ENCODE measurements at regions not wholly inside any gene's neighbourhood (a gene's known extent, or its start where the extent isn't known, plus 50 kb on each side); places are given as distances from the start of the nearest gene placed in this dataset.

DNA sequence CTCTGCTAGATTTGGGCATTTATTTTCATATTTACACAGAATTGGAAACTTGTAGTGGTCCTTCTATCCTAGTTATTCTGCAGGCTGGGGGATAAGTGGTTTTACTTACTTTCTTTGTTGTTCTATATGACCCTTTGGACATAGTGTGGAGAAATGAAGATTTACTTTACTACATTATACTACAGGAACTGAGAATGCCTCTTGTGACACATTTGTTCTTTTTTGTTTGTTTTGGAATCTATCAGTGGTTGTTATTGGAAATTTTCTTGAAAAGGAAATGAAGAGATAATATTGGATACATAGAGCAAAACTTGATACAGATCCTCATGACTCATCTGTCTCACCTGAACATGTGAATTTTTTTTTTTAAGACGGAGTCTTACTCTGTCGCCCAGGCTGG, 146.1 kb upstream of the DPYD start:
- DNase-seq (ENCODE audit: low read depth), result no peak

DNA sequence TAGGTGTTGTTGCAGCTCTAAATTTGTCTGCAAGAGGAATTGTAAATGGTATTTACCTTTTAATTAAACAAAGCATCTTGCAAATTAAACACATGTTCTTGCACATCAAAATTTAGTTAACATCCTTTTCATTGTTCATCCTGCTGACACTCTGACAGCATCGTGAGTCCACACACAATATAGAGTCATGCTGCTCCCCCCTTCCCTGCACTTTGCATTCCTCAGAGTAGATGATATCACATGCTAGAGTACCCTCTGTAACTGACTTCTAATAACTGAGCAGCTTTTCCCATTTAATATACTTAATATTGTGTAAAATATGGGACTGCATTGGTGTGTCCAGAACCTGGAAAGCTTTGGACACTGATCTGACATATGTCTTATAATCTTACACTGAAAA, 138.8 kb upstream of the DPYD start:
- DNase-seq (ENCODE audit: low read depth), result no peak

DNA sequence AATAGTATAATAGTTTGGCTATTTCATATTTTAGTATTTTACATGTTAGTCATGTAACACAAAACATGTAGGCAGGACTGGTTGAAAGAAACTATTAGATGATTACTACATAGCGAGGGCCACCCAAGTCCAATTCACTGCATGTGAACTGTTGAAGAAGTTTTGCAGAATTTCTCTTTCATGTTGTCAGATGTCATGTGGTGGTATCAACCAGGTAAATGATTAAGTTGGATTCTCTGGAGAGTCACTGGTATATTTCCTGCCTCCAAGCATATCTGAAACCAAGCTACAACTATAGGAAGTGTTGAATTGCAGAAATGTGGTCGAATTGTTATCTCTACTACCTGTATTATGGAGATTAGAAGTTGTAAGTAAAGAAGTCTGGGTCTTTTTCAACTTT, 137.8 kb upstream of the DPYD start:
- DNase-seq (ENCODE audit: low read depth), result no peak

DNA sequence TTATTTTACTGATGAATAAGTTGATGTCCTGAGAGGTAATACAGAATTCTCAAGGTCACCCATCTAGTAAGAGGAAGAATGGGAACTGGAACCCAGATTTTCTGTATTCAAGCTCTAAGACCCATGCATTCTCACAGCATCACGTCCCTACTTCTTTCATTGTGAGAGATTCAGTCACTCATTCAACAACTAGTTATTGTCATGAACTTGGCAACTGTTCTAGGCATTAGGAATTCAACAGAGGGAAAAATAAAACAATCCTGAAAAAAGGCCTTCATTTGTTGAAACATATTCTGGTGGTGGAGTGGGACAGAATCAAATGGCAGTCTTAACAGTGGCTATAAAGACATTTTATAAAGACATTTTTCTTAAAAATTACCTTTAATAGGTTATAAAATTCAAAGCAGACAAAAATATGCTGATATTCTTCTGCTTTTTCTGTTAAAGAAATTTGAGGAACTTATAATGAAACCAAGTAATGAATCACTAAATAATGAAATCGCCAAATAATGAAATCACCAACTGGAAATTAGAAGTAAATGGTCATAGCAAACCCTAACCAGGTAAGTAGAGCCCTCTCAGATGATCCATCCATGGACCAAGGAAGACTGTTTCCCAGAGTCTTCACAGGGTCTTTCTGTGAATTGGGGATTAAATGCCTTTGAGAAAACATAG, 136.5 kb upstream of the DPYD start:
- no peak for DNase-seq (ENCODE audit: low read depth)

DNA sequence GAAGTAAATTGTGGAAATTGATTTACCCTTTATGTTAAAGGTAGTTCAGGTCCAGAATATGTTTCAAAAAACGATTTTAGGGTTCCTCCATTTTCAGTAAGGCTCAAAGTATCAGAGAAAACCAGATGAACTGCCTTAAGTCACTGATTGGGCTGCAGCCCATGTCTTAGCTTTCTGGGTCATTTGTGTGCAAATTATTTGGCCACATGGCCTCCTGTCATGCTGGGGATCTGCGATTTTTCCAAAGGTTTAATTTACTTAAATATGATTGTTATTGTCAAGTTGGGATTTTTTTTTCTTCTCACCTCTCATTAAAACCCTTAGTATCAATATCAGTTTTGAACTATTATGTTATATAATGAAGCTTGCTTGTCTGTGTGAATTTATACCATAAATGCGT, 135.9 kb upstream of the DPYD start:
- DNase-seq (ENCODE audit: low read depth), result no peak

DNA sequence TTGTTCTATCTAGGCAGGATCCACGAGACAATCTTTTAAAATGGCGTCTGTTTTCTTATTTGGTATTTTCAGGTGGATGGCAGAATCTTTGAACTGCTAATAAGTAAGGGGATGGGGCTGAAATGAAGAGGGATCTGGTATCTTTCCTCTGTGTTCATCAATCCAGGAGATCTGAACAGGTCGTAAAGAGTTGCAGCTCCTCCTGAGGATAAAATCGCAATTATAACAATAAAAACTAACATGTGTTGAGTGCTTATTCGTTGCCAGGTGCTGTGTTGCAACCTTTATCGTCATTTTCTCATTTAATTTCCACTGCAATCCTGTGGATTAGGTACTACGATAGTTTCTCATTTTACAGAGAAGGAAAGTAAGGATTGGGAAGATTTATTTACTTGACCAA, 134.6 kb upstream of the DPYD start:
- no peak for DNase-seq (ENCODE audit: low read depth)

DNA sequence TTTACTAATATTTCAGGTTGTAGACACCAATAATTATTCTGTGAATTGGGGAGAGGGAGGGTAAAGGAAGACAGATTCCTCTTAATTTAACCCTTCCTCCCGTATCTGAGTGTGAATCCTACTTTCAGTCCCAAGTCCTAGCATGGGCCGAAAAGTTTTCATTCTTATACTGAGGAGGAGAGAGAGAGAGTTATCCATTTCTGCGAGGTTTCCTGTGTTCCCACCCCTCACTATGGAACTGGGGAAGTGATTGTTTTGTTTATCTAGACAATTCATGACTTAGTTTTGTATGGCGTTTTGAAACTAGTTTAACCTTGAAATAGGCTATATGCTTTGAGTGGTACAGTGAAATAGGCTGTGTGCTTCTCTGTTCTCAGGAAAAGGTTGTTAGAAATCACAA, 134.0 kb upstream of the DPYD start:
- DNase-seq (ENCODE audit: low read depth), result no peak

DNA sequence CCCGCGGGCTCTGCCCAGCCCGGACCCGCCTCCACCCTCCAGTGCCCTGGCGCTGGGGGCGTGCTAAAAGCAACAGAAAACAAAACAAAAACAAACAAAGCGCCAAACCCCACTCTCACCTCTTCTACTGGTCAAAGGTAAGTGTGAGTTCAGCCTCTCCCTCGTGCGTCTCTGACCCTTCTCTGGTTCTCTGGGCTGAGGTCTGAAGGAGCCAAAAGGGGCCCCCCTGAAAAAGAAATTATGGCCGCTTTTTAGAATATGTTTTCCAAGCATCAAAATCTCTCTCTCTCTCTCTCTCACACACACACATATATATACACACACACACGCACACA, 133.5 kb upstream of the DPYD start:
- DNase-seq (ENCODE audit: low read depth), result no peak

DNA sequence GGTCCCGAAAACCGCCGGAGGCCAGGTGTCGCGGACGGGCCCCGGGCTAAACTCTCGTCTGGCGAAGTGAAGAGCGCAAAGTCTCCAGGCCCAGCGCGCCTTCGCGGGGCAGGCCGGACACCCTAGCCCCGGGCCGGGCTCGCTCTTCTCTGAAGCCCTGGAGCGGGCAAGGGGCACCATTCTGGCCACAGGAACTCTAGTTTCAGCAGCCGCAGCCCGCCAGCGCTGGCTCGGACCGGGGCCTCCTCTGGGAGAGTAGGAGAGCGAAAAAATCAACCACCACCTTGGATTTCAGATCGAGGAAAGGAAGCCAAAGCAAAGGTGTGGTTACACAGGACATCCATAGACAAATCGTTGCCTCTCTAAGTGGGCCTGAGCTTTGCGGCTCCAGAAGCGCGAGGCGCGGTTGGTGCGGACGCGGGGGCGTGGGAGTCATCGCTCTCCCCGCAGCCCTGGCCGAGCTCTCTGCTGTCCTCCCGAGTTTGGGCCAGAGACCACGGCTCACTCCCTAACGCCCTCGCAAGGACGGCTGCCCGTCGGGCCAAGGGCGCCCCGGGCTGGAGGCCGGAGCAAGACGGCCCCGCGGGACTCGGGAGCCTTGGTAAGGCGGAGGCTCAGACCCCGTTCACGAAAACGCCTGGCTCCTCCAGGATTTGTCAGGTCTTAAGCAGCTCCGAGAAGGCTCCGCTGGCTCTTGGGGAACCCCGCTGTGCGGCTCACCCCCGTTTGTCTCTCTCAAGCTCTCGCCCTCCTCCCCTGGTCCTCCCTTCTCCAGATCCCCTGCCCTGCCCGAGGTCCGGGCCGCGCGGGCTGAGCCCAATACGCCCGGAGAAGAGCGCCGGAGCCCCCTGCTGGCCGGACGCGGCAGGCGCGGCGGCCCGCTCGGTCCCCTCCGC, 132.9 kb upstream of the DPYD start:
- DNase-seq (ENCODE audit: low read depth), result peak; percentile 63

DNA sequence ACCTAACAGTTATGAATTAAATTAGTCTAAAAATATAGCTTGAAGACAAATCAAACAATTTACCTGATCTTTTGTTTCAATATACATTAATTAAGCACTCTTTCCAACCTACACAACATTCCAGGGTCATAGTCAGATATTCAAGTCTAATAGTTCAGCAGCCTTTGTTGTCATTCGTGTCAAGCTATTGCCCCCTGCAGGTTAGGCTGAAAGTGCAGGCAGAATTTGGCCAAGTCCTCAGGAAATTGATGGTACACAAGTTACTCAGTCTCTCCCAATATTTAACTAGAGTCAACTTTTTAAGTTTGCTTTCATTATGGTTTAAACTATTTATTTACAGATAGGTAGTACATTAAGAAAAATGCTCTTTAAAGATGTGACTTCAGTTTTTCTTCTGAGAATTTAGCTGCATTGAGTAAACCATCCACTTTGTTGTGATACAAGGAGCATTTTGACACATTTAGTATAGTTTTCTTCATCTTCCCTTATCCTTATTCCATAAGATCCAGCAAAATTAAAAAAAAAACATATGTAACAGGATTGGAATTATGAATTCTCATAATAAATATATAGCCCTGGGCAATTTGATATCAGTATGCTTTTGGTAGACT, 130.3 kb upstream of the DPYD start:
- DNase-seq (ENCODE audit: low read depth), result peak; percentile 63

DNA sequence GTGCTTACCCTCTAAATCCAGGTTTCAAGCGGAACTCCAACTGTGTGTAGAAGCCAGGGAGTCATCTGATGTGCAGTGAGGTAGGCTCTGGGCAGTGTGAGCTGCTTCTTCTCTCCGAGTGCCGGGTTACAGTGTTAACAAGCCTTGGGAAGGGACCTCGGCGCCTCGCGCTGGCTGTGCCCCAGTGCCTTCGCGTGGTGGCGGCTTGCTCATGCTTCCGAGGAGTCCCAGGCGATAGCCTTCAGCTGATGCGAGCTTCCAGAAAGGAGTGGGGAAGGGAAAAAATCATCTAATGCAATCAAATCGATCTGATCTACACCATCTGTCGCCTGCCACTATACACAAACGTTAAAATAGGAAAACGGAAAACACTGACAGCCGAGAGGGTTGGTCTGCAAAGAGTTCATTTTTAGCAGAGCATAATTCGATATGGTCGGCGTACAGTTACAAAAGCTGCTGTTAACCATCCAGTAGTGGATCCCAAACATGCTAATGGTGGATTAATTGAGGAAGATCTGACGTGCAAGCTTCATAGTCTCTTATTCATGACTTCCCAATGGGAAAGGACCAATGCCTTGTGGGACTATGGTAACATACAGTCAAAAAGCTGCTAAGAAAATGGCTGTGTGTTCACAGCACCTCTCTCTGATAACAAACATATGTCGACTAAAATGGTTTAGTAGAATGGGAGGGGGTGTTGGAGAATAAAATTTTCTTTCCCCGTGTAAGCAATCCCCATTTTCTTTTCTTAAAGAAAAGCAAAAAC, 128.7 kb upstream of the DPYD start:
- DNase-seq (ENCODE audit: low read depth), result no peak

DNA sequence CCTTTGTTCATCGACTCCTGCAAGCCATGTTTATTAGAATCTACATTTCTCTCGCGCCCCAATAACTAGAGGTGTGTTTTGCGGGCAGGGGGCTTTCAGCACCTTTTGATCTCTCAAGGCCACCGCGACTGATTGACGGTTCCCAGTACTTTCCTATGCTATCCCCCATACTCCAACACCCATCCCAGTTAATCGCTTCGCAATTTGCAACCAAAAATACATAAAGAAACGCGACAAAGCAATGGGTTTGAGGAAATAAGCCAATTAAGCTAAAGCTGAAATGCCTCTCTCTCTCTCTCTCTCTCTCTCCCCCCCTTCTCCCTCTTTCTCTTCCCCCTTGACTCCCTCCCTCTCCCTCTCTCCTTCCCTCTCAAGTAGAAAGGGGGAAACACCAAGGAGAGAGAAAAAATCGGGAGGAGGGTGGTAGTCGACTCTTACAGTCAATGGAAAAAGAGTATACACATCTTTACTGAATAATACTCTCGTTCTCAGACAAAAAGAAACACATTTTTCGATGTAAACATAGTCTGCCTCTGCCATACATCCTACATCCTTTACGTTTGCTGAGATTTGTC, 128.0 kb upstream of the DPYD start:
- no peak for DNase-seq (ENCODE audit: low read depth)

DNA sequence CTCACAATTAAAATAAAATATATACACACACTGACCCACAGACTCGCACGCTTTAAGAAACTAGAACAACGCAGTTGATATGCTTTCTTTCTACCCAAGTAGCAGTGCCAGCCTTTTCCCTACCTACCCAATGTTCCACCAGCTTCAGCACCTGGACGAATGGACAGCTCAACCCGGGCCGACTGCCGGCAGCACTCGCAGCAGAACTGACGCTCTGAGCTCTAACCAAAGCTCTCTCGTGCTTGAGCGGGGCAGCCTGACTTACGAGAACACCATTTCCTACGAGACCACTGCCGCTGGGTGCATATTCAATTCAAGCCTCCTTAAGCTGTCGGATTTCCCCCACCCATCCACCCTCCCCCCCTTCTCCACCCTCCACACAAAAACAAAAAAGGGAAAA, 127.4 kb upstream of the DPYD start:
- peak; percentile 64 for DNase-seq (ENCODE audit: low read depth)

DNA sequence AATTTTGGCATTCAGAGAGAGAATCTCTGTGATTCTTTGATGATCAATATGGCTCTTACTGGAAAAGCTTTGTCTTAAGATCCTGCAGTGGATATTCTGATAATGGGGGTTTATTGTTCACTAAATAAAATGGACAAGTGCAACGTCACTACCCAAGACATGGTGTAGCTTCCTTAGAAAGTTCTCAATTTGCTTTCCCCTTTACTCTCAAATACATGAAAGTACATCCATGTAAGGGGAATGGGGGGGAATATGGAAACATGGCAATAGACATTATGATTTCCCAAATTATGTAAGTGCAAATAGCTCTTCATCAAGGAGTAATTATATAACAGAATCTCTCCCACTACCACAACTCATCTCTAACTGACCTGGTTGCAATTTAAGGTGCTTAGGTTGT, 126.3 kb upstream of the DPYD start:
- no peak for DNase-seq (ENCODE audit: low read depth)

DNA sequence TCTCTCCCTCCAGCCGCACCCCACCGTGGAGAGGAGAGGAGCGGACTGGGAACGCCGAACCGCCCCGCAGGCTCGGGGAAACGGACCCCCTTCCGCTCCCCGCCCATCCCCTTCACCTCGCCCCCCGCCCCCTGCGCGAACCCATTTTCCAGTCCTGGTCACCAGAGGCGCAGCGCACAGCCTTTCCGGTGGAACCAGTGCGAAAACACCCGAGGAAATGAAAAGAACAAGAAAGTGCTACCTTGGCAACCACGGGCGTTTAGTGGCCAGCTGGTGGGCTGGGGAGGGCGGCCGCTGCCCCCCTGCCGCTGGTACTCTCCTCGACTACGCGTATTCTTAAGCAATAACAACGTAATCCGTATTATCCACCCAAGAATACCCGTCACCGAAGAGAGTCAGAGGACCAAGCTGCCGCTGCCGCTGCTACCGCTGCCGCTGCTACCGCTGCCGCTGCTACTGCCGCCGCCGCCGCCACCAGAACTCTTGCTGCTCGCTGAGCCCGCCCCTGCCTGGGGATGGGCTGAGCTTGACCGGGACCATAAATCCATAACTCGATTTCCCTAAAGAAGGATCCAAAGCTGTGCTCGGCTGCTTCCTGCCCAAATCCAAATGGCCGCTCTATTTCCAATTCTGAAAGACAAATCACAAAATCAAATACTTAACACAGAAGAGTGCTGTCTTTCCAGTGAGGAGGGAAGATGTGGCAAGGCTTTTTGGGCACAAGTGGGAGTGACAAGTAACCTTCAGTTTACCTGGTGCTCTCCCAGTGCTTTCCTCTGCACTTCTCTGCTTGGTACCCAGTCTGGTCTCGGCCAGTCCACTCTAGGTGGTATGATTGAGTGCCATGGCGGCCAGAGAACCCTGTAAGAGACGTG, 125.2 kb upstream of the DPYD start:
- no peak for DNase-seq (ENCODE audit: low read depth)

DNA sequence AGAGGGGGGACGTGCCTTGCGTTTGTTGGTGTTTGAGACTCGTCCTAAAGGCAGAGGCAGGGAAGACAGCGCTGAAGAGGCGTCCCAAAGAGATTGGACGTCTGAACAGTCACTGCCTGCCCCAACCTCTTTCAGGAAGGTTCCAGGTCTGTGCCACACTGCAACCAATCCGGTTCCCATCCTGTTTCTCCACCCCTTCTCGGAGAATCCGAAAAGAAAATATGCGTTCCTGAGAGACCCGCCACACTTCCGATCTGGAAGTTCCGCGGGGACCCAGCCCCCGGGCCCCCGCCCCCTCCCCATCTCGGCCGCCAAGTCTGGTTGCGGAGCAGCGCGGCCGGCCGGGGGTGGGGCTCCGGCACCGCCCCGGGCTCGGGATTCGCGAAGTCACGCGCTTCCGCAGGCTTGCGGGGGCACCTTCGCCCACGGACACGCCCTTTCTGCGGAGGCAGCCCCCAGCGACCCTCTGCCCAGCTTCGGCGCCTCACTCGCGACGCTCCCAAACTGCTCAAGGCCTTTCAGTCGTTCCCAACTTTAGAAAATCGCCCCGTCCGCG, 124.5 kb upstream of the DPYD start:
- DNase-seq (ENCODE audit: low read depth), result no peak

DNA sequence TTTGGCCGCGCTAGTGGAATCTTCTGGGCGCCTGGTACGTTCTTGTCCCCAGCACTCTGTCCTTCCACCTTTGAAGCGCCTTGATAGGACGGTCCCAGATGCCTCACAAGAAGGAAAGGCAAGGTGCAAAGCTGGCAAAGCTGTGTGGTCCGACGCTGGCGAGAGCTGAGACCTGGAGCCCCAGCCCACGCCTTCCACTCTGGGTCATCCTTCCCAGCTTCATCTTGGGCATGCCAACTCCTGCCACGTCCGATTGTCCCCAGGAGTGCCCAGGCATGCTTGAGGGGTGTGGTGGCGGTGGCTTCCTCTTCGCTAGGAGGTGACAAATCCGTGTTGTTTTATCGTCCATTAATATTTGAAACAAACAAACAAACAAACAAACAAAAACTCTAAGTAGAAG, 123.9 kb upstream of the DPYD start:
- DNase-seq (ENCODE audit: low read depth), result no peak

DNA sequence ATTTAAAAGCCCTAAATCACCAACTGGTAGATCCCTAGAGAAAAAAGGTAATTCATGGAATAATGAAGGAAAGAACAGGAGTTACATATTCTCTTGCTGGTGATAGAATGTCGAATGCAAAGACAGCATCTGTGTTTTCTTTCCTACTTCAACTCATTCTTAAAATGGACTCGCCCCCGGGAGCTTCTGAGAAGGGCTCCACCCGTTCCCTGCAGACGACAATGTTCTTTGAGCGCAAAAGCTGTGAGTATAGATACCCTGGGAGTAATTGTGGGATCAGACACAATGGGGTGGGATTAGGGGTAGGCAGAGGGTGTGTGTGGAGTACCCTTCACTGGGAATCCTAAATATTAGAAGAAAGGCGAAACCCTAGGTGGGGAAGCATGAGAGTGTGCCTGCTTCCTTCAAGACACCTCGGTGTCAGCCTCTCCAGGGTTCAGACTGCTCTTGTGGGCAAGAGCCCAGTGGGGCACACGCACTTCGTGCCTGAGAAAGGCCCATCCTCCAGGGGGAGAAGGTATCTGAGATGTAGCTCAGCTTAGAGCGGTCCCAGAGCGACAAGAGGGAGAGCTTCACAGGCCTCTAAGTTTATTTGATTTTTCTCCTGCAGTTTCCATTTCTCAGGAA, 123.3 kb upstream of the DPYD start:
- DNase-seq (ENCODE audit: low read depth), result no peak

DNA sequence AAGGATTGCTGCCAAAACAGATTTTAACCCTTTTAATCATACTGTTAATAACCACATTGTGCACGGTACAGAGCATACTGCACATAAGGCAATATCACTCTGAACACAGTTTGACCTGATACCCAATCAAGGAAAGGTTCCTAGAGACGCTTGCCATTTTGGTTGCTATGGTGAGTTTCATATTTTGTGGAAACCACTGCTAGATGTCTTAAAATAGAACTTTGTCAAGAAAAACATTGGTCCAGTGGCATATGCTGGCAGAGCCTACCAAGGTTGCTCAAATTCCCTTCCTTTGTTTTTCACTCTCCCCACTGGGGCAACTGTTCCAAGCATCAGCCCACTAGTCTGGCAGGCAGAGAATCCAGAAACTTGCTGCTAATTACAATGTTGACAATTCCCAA, 114.8 kb upstream of the DPYD start:
- no peak for DNase-seq (ENCODE audit: low read depth)

DNA sequence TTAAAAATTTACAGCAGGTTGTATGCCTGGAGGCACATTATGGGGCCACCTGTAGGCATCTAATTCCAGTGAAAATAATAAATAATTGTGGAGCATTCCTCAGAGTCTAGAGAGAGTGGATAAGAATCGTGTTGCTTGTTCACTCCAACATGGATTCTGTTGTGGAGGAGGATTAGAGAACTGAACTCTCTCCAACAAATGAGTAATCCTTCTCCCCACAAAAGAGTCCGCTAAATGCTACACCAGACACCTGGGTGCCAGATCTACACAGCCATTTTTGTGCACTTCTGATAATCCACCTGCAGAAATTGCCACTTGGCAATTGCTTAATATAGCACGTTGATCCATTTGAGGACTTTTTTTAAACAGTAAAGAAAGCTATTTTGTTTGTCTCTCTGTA, 113.7 kb upstream of the DPYD start:
- no peak for DNase-seq (ENCODE audit: low read depth)

DNA sequence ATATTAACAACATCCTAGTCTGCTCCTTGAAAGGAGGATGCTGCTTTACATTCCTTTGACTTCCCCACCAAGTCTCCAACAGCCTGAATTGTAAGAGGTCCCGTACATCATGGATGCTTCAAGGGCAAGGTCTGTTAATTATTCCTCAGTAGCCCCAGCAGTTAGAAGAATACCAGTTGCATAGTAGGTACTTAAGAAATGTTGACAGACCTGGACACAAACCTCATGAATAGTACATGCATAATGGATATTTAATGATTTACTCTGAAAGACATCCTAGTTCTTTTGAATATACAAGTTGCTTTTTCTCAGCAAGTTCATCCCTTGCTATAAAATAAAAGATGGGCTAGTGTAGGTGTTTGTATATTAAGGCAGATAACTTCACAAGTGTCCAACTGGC, 112.1 kb upstream of the DPYD start:
- no peak for DNase-seq (ENCODE audit: low read depth)
